ENCODE measurements at regions not wholly inside any gene's neighbourhood (a gene's known extent, or its start where the extent isn't known, plus 50 kb on each side); places are given as distances from the start of the nearest gene placed in this dataset.
"Not testable (repeated sequence)": the region's sequence is repeated elsewhere in the genome, so short reads cannot be mapped to it uniquely, and the experiment has no call there.

DNA sequence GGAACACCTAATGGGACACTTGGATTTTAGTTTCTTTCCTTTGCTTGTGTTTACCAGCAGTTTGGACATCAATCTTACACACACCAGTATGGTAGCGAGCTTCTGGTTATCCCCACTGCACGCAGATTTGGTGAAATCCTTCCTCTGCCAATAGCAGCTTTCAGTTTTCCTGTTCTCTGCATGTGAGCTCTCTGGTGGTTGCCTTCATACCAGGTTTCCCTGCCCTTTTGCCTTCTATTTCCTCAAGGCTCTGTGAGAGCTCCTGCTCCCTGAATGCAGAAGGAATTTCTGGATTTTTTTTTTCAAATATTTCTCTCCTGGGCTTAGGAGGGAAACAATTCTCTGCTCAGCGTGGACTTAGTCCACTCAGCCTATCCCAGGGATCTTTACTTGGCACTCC lies 93.0 kb upstream of the CCDC91 start:
- no peaks in the 10 kb centered on the region for H3K9me3 ChIP-seq (ENCODE audit: low read length)
- intact Hi-C loops (cut with micrococcal nuclease; ENCODE audit: unreplicated experiment): no loop called here
- no TSS peak for BruUV-seq (replicated peaks)
- H3K4me1 ChIP-seq (ENCODE audit: insufficient read depth, low read length, poor library complexity, severe bottlenecking): no peaks in the 10 kb centered on the region
- no peaks in the 10 kb centered on the region for H4K20me1 ChIP-seq (ENCODE audit: insufficient read depth, low read length)
- no peak overlapping the region for H2AFZ ChIP-seq (ENCODE audit: low read length)
- H3K4me3 ChIP-seq (ENCODE audit: low read depth, low read length, poor library complexity, severe bottlenecking): no peak overlapping the region
- H3K36me3 ChIP-seq (ENCODE audit: insufficient read depth, low read length): no peaks in the 10 kb centered on the region
- POLR2A ChIA-PET: no interaction called here
- H3K79me2 ChIP-seq (ENCODE audit: insufficient read depth, low read depth, low read length): no peaks in the 10 kb centered on the region
- no peak for TF ChIP-seq EZH2phosphoT487 (IDR thresholded peaks at IDR 0.05; ENCODE audit: borderline replicate concordance, low read depth, low read length)
- TF ChIP-seq, protein P1, sequence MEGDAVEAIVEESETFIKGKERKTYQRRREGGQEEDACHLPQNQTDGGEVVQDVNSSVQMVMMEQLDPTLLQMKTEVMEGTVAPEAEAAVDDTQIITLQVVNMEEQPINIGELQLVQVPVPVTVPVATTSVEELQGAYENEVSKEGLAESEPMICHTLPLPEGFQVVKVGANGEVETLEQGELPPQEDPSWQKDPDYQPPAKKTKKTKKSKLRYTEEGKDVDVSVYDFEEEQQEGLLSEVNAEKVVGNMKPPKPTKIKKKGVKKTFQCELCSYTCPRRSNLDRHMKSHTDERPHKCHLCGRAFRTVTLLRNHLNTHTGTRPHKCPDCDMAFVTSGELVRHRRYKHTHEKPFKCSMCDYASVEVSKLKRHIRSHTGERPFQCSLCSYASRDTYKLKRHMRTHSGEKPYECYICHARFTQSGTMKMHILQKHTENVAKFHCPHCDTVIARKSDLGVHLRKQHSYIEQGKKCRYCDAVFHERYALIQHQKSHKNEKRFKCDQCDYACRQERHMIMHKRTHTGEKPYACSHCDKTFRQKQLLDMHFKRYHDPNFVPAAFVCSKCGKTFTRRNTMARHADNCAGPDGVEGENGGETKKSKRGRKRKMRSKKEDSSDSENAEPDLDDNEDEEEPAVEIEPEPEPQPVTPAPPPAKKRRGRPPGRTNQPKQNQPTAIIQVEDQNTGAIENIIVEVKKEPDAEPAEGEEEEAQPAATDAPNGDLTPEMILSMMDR (conservative IDR thresholded peaks at IDR 0.05; ENCODE audit: low read length): no peak
- no peak overlapping the region for H3K4me2 ChIP-seq (ENCODE audit: low read length)
- H3K27ac ChIP-seq (ENCODE audit: low read depth, low read length, poor library complexity, severe bottlenecking): no peak overlapping the region
- no peak for DNase-seq (ENCODE audit: low spot score)
- CTCF ChIA-PET (ENCODE audit: unreplicated experiment): no interaction called here
- H3K9me2 ChIP-seq (ENCODE audit: insufficient read depth, low read length): no peaks in the 10 kb centered on the region

DNA sequence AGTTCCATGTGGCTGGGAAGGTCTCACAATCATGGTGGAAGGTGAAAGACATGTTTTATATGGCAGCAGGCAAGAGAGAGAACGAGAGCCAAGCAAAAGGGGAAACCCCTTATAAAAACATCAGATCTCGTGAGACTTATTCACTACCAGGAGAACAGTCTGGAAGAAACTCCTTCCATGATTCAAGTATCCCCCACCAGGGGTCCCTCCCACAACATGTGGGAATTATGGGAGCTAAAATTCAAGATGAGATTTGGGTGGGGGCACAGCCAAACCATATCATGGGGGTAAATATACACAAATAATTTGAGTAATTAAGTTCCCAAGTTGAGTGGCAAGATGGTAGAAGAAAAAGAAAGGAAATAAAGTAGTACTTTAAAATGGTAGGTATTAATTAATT lies 91.0 kb upstream of the CCDC91 start:
- DNase-seq (ENCODE audit: low spot score); H3K4me2 ChIP-seq (ENCODE audit: low read length); H4K20me1 ChIP-seq (ENCODE audit: insufficient read depth, low read length); intact Hi-C loops (cut with micrococcal nuclease; ENCODE audit: unreplicated experiment); CTCF ChIA-PET (ENCODE audit: unreplicated experiment); H3K4me3 ChIP-seq (ENCODE audit: low read depth, low read length, poor library complexity, severe bottlenecking); H3K36me3 ChIP-seq (ENCODE audit: insufficient read depth, low read length); H3K9me3 ChIP-seq (ENCODE audit: low read length); H3K27ac ChIP-seq (ENCODE audit: low read depth, low read length, poor library complexity, severe bottlenecking); H3K4me1 ChIP-seq (ENCODE audit: insufficient read depth, low read length, poor library complexity, severe bottlenecking); H3K9me2 ChIP-seq (ENCODE audit: insufficient read depth, low read length); H3K79me2 ChIP-seq (ENCODE audit: insufficient read depth, low read depth, low read length); BruUV-seq (replicated peaks); H2AFZ ChIP-seq (ENCODE audit: low read length): not testable (repeated sequence)
- POLR2A ChIA-PET: interaction anchor here (0.7 kb wide), 1 partner anchor 20 kb away, joined by 4 read pairs; no protein-coding TSS in a partner anchor

DNA sequence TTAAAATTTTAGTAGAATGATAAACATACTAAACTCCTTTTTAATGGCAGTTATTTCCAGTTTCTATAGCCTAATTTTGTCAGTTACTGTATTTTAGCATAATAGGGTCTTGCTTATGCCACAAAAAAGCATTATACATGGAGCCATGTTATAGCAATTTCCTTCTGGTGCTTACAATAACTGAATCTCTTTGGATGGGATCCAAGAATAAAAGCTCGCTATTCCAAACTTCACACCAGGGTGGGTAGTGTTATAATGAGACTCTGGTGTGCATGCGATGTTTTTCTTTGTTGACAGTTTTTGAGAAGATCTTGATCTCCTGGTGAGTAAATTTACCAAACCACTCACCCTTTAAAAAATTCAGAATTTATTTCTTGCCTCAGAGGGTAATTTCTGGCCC lies 90.4 kb upstream of the CCDC91 start:
- no peak for TF ChIP-seq EZH2phosphoT487 (IDR thresholded peaks at IDR 0.05; ENCODE audit: borderline replicate concordance, low read depth, low read length)
- TF ChIP-seq, protein P1 (conservative IDR thresholded peaks at IDR 0.05; ENCODE audit: low read length): no peak
- CTCF ChIA-PET (ENCODE audit: unreplicated experiment): no interaction called here
- DNase-seq (ENCODE audit: low spot score): no peak
- H3K36me3 ChIP-seq (ENCODE audit: insufficient read depth, low read length): no peaks in the 10 kb centered on the region
- no peak overlapping the region for H3K4me2 ChIP-seq (ENCODE audit: low read length)
- no TSS peak for BruUV-seq (replicated peaks)
- no peak overlapping the region for H3K27ac ChIP-seq (ENCODE audit: low read depth, low read length, poor library complexity, severe bottlenecking)
- H3K4me1 ChIP-seq (ENCODE audit: insufficient read depth, low read length, poor library complexity, severe bottlenecking): no peaks in the 10 kb centered on the region
- no peaks in the 10 kb centered on the region for H3K79me2 ChIP-seq (ENCODE audit: insufficient read depth, low read depth, low read length)
- no peak overlapping the region for H3K4me3 ChIP-seq (ENCODE audit: low read depth, low read length, poor library complexity, severe bottlenecking)
- no peaks in the 10 kb centered on the region for H4K20me1 ChIP-seq (ENCODE audit: insufficient read depth, low read length)
- H3K9me2 ChIP-seq (ENCODE audit: insufficient read depth, low read length): no peaks in the 10 kb centered on the region
- H2AFZ ChIP-seq (ENCODE audit: low read length): no peak overlapping the region
- intact Hi-C loops (cut with micrococcal nuclease; ENCODE audit: unreplicated experiment): no loop called here
- no peaks in the 10 kb centered on the region for H3K9me3 ChIP-seq (ENCODE audit: low read length)
- POLR2A ChIA-PET: interaction anchor here (0.7 kb wide), 2 partner anchors 19 to 347 kb away, joined by 3 to 4 read pairs; no protein-coding TSS in a partner anchor

Measured in OCI-LY7 (cell line).